Left colon (tissue), 2 donors: ENCODE measurements at regions not wholly inside any gene's neighbourhood (a gene's known extent, or its start where the extent isn't known, plus 50 kb on each side); places are given as distances from the start of the nearest gene placed in this dataset.

ENCODE experiments used
- microRNA-seq, 2 donors: library from miRNA; unstranded; fragments of <30 nt; microRNA quantifications; one replicate each; pipeline versions ENCODE4 v1.1.0 to v1.2.0, GENCODE V29; 2020
- donor health status: DM: no; HTN: no; CAD: no.
- donor health status: DM: yes; HTN: yes; CAD: no.

Small RNA genes lying in the stretch of these regions (microRNA-seq; reads per million reads assigned to microRNA genes)
- 0 reads per million in 2 donors for gene MIR5186
